ENCODE measurements at regions not wholly inside any gene's neighbourhood (a gene's known extent, or its start where the extent isn't known, plus 50 kb on each side); places are given as distances from the start of the nearest gene placed in this dataset.

DNA sequence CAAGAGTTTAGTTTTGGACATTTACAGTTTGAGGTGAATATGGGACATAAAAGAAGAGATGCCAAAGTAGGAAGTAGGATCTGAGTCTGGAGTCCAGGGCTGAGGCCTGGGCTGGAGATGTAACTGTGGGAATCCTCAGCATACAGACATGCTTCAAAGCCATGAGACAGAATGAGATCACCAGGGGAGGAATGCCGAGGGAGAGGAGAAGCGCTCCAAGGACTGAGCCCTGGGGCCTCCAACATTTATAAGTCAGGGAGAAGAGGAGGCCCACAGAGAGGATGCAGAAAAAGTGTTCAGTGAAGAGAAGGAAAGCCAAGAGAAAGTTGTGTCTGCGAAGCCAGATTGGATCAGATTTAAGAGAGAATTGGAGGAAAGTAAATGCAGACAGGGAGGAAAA, 277.5 kb upstream of the MYOCD start:
- no peak for DNase-seq

DNA sequence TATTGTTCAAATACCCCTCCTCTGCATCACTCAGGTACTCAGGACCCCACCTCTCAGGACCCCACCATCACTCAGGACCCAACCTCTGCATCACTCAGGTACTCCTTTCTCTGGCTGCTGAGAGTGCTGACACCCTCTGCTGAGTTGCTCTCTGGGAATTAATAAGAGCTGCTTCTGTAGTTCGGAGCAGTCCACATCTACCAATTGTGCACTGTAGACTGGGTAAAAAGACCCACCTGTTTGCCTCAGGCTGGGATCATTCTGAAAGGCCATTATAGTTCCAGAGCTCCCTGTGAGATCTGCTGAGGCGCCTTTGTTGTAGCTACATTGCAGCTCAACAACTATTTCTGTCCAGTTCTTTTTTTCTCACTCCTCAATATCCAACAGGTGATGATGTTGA, 276.3 kb upstream of the MYOCD start:
- DNase-seq, result no peak

DNA sequence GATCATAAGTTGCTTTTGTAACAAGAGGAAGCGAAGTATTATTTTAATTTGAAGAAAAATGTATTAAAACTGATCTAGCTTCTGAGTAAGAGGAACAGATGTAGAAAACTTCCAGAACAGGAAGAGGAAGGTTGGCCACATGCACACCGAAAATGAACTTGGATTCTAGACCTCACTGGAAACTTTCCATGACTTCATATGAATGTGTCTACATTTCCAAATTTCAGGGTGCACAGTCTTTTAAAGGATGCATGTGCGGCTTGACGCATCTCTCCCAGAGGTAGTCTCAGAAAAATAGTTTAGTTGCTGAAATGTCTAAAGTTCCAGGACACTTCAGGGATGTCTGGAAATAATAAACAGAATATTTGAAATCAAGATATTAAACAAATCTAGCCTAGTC, 275.1 kb upstream of the MYOCD start:
- DNase-seq, result no peak

DNA sequence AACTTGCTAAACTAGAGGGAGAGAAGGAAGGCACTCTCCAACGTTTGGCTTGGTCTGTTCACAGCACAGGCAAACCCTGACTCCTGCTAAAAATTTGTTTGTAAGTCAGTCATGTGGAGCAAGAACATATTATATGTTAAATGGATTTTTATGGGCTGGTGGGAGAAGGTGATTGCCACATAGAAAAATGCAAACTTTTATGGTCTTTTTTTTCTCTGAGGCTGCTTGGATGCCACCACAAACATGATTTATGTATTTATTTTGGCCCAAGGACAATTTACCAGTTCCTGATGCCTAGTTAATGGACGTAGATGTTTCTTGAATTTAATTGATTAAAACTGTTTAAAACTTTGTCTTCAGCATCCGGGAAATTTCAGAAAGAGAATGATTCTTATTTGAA, 274.2 kb upstream of the MYOCD start:
- no peak for DNase-seq

DNA sequence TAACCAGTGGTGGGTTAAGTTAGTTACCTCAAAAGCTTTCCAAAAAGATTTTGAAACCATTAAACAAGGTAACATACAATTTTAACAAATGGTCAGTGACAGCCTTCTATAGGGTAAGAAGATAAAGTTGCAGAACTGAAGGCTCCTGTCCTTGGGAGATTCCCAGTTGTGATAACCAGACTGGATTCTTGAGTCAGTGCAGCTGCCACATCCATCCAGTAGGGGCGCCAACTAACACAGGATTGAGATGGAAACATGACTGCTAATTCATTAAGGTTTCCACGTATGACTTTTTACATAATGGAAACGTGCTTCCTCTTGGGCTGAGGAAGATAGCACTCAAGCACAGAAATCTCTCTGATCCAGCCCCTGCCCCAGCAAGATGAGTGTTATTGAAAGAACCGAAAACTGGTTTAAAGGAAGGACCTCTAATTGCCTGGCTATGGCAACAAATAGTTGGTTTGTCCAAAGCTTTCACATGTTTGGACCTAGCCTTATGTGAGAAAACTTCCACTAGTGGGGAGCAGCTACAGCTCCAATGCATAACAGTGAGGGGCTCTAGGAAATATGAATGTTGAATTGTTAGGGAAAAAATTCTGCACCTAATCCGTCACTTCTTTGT, 269.8 kb upstream of the MYOCD start:
- DNase-seq, result no peak

DNA sequence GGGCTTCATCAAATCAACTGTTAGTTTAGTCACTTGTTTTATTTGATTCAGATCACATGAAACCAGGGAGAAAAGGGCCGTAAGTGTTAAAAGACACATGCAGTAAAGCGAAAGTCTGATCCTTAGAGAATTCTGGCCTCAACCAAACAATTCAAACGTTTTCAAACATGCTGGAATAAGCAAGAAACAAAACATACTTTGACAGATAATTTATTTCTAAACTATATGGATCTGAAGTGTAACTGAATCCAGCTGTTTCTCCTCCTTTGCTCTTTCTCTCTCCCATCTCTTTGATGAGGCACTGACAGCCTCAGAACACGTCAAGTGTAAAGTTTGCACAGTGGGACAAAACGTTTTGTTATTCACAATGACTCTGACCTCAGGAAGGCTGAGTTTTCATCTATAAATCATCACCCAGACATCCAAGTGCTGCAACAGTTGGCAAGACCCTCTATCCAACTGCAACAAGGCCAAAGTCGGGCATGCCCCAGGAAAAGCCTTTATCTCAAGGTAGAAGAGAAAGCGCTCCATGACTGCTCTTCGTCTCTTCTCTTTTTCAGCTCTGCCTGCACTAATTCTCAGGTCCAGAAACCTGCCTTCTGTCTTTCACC, 267.1 kb upstream of the MYOCD start:
- no peak for DNase-seq

DNA sequence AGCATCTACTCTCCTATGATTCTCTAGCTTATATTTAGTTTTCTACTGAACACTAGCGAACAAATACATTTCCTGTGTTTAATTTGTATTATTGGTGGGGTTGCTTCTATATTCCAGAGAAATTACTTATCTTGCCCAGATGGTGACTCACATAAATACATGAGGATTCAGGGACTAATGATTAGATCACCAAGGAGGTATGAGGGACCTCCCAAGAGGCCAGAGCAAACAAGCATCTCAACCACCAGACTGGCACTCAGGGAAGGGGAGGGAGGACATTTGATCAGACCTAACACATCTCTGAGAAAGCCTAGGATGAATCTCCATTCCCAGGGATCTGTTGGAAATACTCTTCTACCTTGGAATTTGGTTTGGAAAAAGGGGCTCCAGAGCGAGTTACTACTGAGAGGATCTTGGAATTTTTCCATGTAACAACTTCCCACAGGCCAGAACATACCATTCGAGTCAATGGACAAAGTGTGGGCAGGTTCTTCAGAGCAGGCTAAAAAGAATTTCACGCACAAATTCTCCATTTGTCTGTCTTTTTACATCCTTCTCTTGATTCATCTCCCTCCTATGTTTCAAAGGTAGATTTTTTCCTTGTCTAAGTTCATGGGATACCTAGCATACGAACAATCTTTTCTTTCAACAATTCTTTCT, 262.6 kb upstream of the MYOCD start:
- DNase-seq, result no peak

DNA sequence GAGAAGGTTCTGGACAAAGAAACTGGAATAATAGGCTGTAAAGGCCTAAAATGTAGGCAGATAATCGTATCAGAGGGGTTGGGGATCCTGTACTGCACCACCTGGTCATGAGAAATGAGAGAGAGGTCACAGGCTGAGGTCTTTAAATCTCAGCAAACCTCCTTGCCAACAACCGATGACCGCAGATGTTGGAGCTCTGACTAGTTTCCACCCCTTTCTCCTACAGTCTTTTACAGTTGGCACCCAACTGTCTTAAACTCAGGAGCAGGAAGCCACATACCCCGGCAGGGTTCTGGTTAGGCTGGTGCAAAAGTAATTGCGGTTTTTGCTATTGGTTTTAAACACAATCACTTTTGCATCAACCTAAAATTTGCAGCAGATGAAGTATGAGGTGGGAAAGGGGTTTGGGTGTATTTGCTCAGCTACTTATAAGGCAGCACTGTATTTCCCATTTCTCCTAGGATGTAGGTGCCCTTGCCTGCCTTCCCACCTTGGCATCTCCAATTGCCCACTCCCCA, 261.8 kb upstream of the MYOCD start:
- no peak for DNase-seq

DNA sequence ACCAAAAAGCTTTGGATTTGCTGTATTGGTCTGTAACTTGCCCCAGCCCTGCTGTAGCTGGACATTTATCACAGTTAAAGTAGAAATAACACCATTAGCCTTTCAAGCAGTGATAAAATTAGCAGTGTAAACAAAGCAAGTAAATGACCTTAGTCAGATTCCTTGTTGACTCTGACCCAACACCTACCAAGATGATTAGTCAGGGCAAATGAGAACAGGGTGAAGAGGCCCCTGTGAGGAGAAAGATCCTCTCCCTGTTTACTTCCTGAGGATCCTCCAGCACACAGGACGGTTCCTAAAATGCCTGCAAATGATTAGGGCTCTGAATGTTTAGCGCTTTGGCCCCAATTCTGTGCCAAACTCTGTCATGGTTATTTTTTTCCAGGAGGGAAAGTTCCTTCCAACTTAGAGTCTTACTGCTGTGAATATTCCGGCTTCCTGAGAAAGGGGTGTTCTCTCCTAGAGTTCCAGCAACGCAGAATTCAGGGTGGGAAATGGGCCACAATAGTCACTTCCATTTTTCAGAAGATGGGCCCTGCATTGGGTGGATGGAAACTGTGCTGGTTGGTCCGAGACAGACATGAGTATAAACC, 259.0 kb upstream of the MYOCD start:
- DNase-seq, result no peak

DNA sequence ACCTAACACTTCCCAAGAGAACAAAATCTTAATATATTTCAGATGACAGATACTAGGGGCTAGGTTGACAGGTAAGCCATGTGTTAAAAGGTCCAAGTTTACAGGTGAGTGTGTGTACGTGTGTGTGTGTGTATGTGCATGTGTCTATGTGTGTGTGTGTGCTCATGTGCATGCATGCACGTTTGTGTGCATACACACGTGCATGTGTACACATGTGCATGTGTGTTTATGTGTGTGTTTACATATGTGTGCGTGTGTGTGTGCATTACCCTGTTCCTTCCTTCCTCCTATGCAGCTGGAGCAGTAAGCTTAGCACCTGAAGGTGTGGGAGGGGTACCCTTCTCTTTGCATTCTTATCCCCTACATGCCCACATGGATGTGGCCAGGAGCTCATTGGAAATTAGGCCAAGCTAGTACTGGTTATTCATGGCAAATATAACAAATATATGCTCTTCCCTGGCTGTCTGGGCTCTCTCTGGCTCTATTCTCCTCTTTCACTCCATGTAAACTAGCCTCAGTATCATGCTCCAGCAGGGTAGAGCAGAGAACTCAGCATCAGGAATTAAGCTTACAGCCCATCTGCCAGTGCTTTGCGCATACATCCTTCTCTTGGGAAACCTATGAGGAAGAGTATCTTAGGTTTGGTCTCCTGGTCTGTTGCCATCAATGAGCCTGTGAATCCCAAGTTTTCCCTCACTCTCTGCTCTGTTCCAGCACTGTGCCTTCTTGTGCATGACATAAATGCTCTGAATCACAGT, 258.0 kb upstream of the MYOCD start:
- no peak for DNase-seq

DNA sequence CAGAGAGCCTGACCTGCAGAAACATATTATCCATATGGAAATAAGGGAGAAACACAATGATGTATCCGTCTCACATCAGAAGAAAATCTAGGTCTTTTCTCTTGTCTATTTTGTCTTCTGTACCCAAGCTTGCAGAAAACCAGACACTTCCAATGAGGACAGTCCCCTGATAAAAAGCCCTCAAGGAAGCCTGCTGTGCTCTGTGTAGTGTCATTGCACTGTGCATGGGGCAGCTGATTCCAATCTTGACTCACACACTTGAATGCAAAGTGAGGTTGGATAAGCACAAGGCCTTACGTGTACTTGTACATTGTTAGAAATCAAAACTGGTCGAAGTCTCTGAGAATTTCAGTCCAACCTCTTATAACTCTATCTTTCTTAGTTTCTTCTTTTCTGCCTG, 256.6 kb upstream of the MYOCD start:
- DNase-seq, result no peak

DNA sequence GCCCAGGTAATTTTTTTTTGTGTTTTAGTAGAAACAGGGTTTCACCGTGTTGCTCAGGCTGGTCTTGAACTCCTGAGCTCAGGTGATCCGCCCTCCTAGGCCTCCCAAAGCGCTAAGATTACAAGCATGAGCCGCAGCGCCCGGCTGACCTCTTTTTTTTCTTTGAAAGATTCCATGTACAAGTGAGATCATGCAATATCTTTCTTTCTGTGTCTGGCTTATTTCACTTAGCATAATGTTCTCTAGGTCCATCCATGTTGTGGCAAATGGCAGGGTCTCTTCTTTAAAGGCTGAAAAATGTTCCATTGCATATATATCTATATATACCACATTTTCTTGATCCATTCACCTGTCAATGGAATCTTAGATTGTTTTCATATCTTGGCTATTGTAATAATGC, 255.0 kb upstream of the MYOCD start:
- no peak for DNase-seq

DNA sequence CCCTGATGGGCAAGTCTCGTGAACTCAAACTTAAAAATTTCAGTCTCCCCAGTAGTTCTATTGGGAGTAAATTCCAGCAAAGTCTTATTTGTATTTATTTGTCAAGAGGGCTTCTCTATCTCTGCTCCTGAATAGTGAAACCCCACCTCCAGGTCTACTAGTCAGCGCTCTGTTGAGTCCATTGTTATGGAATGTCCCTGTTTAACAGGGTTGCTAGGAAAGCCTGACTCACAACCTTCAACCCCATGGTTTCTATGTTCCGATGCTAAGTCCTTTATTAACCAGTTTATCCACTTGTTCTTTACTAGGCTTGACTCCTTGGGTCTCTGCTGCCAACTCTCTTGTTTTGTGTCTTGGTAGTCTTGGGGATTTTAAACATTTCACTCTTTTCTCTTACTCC, 250.7 kb upstream of the MYOCD start:
- DNase-seq, result no peak

DNA sequence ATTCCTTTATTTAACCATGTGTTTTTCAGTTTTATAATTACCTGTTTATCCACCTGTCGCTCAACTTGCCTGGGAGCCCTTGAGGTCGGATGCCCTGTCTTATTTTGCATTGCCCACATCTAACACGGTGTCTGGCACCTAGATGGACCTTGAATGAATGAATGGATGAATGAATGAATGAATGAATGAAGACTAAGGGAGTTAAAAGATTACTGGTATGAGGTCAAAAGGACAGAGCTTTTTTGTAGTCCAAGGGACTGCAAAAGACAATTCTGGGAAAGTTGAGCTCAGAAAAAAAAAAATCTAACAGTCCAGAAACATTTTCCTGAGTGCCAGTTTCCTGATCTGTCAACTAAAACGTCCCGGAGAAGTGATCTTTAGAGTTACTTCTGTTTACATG, 244.6 kb upstream of the MYOCD start:
- DNase-seq, result no peak

DNA sequence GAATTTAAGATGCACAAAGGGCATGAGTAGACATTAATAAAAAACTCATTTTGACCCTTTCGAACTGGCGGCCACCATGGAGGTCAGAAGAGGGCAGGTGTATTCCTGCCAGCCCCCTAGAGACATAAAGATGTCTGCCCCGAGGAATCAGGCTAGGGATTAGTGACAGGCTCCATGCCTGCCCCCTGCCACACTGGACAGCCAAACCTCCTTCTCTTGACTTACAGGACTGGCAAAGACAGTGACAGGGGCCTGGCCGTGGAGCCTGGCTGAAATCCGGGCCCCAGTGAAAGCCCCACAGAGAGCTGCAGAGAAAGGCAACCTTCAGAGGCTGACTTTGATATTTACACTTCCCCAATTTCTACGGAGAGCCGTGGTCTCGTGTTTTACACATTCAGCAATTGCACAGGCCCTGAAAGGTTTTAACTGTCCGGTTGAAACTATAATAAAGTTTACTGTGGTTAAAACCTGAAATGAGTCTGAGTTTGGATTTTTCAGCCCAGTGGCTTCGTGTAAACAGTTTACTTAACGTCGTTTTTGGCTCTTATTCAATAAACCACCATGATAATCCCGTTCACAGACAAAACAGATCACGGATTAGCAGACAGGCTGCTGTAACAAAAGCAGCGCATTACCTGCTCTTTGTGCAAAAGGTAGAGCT, 243.9 kb upstream of the MYOCD start:
- no peak for DNase-seq

DNA sequence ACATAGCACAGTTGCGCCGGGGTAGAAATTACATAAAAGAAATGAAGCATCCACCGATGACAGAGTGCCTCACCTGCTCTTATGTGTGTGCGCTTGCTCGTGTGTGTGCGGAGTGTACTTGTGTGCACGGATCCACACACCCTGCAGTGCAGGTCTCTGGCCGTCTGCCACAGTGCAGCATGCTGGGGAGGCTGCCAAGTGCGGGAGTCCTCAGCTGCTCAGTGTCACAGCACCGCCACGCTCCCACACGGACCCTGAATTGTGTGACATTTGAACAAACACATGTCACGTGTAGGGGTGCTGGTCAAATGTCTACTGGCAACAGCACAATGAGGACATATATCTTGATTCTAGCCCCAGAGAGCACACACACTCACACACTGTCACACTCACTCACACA, 243.0 kb upstream of the MYOCD start:
- no peak for DNase-seq

DNA sequence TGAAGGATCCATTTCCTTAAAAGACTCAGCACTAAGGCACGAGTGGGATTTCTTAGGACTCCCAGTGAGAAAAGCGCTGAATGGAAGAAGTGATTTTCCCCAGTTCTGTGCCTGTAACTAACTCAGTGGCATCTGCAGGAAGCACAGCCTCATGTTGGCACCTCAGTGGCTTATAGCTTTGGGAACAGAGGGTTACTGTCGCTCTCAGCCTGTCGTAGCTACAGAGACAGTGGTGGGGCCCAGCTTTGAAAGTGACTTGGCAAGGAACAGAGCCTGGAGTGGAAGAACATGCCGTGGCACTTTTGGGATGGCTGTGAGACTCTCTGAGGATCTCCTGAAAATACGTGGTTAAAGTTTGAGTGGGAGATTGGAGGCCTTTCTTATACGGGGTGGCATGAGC, 242.4 kb upstream of the MYOCD start:
- no peak for DNase-seq

DNA sequence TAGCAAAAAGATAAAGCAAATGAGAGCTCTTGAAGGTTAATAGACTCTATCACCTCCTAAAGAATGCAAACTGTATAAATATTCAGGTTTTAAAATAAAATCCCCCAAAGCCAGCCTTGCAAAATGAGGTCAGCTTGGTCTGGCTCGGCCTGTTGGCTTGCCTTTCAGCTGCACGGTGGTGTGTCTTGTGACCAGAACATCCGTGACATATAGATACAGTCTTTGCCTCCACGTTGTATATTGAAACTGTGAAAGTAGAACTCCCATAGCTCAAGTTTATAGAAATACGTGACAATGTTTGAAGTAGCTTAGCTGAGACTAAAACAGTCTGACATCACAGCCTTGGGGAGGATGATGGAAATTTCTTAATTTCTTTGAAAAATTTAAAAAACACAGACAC, 236.6 kb upstream of the MYOCD start:
- no peak for DNase-seq

DNA sequence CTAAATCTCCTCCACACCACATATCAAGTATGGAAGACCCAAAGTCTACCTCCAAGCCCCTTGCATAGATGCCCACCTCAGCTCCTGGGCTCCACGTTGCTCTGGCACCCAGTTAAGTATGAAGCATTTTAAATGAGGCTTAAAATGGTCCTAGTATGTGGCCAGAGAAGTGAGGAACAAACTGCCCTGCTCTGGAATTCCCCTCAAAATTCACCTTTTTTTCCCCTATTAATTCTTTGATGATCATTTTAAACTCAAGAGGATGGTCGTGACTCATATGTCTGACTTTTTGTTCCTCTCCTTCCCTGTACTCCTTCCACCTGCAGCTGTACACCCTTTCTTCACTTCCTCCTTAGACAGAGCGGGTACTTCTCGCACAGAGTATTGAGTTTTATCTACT, 234.5 kb upstream of the MYOCD start:
- DNase-seq, result no peak

DNA sequence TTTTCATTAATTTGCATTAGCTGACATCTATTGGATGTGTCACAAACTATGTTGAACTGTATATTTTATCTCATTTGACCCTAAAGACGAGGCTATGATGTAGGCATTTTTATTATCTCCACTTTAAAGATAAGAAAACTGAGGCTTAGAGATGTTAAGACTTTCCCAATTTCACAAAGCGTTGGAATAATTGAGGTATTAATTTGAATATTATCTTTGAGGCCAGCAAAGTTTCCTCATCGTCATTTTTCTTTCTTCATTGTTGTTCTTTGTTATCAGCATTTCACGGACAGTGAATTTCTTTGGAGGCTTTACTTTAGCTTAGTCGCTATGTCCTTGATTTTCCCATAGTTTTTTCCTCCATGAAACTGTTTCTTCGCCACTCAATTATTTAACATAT, 227.5 kb upstream of the MYOCD start:
- DNase-seq, result no peak

DNA sequence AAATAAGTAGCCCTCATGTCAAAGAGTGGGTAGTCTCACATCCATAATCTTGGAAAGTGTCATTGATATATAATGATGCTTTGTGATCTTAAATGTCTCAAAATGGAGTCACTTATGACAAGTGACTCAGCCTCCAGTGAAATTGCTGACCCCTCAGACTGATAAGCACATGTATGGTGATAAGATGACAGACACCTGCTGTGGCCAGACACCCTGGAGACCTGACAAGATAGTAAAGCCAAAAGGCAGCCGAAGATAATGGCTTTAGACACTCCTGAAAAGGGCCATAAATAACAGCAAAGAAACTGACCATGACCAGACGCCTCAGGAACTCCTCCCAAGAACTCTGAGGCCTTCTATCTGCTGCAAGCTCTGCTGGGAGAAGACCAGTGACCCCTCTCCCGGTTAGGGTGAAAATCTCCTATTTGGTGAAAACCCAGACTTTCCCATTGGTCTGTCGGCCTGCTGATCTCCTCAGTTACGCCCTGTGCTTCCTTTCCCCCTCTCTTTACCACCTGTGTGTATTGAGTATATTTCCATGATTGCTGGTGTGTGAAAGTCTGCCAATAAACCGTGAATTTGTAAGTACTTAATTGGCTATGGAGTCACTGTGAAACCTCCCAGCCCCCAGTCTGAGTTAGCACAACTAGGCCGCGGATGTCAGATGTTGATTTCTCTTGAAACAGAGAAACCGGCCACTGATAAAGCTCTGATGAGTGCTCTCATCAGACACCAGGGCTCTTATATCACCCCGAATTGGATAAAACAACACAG, 226.7 kb upstream of the MYOCD start:
- DNase-seq, result no peak

DNA sequence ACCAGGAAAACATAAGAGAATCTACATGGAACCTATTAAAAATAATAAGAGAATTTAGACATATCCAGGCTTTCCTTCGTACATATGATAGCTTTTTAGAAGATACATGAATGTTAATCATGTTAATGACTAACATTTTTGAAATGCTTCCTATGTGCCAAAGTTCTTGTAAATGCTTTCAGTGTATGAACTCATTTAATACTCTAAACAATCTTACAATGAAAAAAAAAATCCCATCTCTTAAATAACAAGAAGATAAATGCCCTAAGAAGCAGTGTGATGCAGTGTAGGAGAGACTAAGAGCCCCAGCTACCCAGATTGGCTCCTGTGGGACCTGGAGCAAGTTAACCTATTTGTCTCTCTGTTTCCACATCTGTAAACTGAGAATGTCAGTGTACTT, 220.4 kb upstream of the MYOCD start:
- no peak for DNase-seq
